Epithelial cell of prostate (primary cell): ENCODE measurements at regions not wholly inside any gene's neighbourhood (a gene's known extent, or its start where the extent isn't known, plus 50 kb on each side); places are given as distances from the start of the nearest gene placed in this dataset.
A peak's percentile ranks its signal among the peaks of the same experiment; 100 is the strongest.

Experiments used
- DNase-seq: peaks from one replicate; pipeline ENCODE4 v3.0.0-alpha.2; 2011; ENCODE audit warnings: low read depth, low spot score
- H3K27ac ChIP-seq: fragments of 450-650 bp; 2 replicates; pipeline ENCODE4 v1.5.1; 2017; ENCODE audit warnings: mild to moderate bottlenecking

GRCh38 chr2:212665948-212666347, 127.3 kb upstream of the ERBB4 start:
- no peak overlapping the region for H3K27ac ChIP-seq

GRCh38 chr2:212659441-212659840, 120.8 kb upstream of the ERBB4 start:
- no peak overlapping the region for H3K27ac ChIP-seq
- no peak for DNase-seq

More at GRCh38 chr2:212665948-212666347, 127.3 kb upstream of the ERBB4 start:
- no peak for DNase-seq

- no peak overlapping the region for H3K27ac ChIP-seq
- DNase-seq = no peak
Observed at GRCh38 chr2:212649646-212650045, 111.0 kb upstream of the ERBB4 start.

GRCh38 chr2:212646698-212647366, 108.2 kb upstream of the ERBB4 start:
- H3K27ac ChIP-seq = peak overlapping the region; percentile 65
- peak; percentile 73 for DNase-seq

GRCh38 chr2:212644195-212644837, 105.7 kb upstream of the ERBB4 start:
- H3K27ac ChIP-seq = no peak overlapping the region
- DNase-seq = no peak

GRCh38 chr2:212640428-212640827, 101.8 kb upstream of the ERBB4 start:
- H3K27ac ChIP-seq = peak overlapping the region; percentile 68
- peak; percentile 83 for DNase-seq

GRCh38 chr2:212638694-212639093, 100.1 kb upstream of the ERBB4 start:
- DNase-seq = no peak
- H3K27ac ChIP-seq = no peak overlapping the region

- H3K27ac ChIP-seq = no peak overlapping the region
- no peak for DNase-seq
Observed at GRCh38 chr2:212628586-212628985, 90.0 kb upstream of the ERBB4 start.

- H3K27ac ChIP-seq = peak overlapping the region; percentile 11
- no peak for DNase-seq
Observed at GRCh38 chr2:212626371-212626918, 87.8 kb upstream of the ERBB4 start.

- peak; percentile 79 for DNase-seq
- H3K27ac ChIP-seq = peak overlapping the region; percentile 95
Observed at GRCh38 chr2:212619954-212620353, 81.4 kb upstream of the ERBB4 start.

- peak overlapping the region; percentile 95 for H3K27ac ChIP-seq
- peak; percentile 92 for DNase-seq
Observed at GRCh38 chr2:212618636-212619035, 80.0 kb upstream of the ERBB4 start.

- DNase-seq = no peak
- no peak overlapping the region for H3K27ac ChIP-seq
Observed at GRCh38 chr2:212610872-212611425, 72.3 kb upstream of the ERBB4 start.

- no peak overlapping the region for H3K27ac ChIP-seq
- no peak for DNase-seq
Observed at GRCh38 chr2:212609479-212609878, 70.9 kb upstream of the ERBB4 start.

- DNase-seq = no peak
- H3K27ac ChIP-seq = no peak overlapping the region
Observed at GRCh38 chr2:212607080-212607479, 68.5 kb upstream of the ERBB4 start.

- DNase-seq = no peak
- no peak overlapping the region for H3K27ac ChIP-seq
Observed at GRCh38 chr2:212606232-212606631, 67.6 kb upstream of the ERBB4 start.

- DNase-seq = no peak
Observed at GRCh38 chr2:212596688-212597087, 58.1 kb upstream of the ERBB4 start.

GRCh38 chr2:212596276-212596675, 57.7 kb upstream of the ERBB4 start:
- no peak overlapping the region for H3K27ac ChIP-seq
- no peak for DNase-seq

More at GRCh38 chr2:212596688-212597087, 58.1 kb upstream of the ERBB4 start:
- H3K27ac ChIP-seq = no peak overlapping the region

GRCh38 chr2:212595036-212595654, 56.5 kb upstream of the ERBB4 start:
- peak; percentile 33 for DNase-seq
- no peak overlapping the region for H3K27ac ChIP-seq

GRCh38 chr2:212592695-212593094, 54.1 kb upstream of the ERBB4 start:
- DNase-seq = peak; percentile 40
- H3K27ac ChIP-seq = no peak overlapping the region
